Uterus (tissue), 2 donors: ENCODE measurements at regions not wholly inside any gene's neighbourhood (a gene's known extent, or its start where the extent isn't known, plus 50 kb on each side); places are given as distances from the start of the nearest gene placed in this dataset.

Experiments
- POLR2A ChIP-seq, 2 donors: fragments of 450-650 bp; IDR thresholded peaks; one replicate each; pipeline ENCODE4 v1.6.1; 2016; ENCODE audit warnings: antibody characterized with exemption in 2 of 2, mild to moderate bottlenecking in 1 of 2, moderate library complexity in 1 of 2
- TF ChIP-seq, protein P1 (sequence below), 4 experiments: fragments of 200-600 bp in 2 of 4; fragments of 450-650 bp in 2 of 4; sonication (generic) in 2 of 4; IDR thresholded peaks; one replicate each; pipeline ENCODE4 v1.5.1; 2016 to 2019; ENCODE audit warnings: antibody characterized with exemption in 4 of 4, mild to moderate bottlenecking in 2 of 4, moderate library complexity in 1 of 4

DNA sequence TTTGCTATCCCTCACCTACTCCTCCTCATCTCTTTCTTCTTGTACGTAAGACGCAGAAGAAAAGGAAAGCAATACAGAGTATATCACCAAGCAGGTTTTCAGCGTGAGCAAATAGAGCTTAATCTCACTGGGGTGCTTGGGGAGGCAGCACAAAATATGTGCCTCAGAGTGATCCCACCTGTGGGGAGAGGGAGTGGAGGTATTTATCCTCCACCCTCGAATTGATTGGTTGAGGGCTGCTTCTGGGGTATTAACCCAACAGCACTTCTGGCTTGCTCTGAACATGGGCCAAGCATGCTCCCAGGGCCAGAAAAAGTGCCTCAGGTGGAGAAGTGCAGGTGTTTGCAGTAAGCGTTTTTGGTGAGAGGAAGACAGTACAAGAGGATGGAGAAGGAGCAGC is 78.5 kb upstream of the EYA2 start:
- TF ChIP-seq, protein P1, sequence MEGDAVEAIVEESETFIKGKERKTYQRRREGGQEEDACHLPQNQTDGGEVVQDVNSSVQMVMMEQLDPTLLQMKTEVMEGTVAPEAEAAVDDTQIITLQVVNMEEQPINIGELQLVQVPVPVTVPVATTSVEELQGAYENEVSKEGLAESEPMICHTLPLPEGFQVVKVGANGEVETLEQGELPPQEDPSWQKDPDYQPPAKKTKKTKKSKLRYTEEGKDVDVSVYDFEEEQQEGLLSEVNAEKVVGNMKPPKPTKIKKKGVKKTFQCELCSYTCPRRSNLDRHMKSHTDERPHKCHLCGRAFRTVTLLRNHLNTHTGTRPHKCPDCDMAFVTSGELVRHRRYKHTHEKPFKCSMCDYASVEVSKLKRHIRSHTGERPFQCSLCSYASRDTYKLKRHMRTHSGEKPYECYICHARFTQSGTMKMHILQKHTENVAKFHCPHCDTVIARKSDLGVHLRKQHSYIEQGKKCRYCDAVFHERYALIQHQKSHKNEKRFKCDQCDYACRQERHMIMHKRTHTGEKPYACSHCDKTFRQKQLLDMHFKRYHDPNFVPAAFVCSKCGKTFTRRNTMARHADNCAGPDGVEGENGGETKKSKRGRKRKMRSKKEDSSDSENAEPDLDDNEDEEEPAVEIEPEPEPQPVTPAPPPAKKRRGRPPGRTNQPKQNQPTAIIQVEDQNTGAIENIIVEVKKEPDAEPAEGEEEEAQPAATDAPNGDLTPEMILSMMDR (IDR thresholded peaks at IDR 0.05) = no peak
- TF ChIP-seq POLR2A (IDR thresholded peaks at IDR 0.05) = no peak
